Brain microvascular endothelial cell (primary cell): ENCODE measurements at regions not wholly inside any gene's neighbourhood (a gene's known extent, or its start where the extent isn't known, plus 50 kb on each side); places are given as distances from the start of the nearest gene placed in this dataset.
"Not testable (repeated sequence)": the region's sequence is repeated elsewhere in the genome, so short reads cannot be mapped to it uniquely, and the experiment has no call there.

Experiments
- DNase-seq: peaks from one replicate; pipeline ENCODE4 v3.0.0-alpha.2; 2020
- H3K27ac ChIP-seq: fragments of 250-450 bp; sonication (Bioruptor Pico); 2 replicates; pipeline ENCODE4 v1.5.1; 2020; ENCODE audit warnings: mild to moderate bottlenecking, moderate library complexity
- H3K27me3 ChIP-seq: fragments of 250-450 bp; sonication (Bioruptor Pico); replicated peaks from 2 replicates; pipeline ENCODE4 v1.5.1; 2020; ENCODE audit warnings: mild to moderate bottlenecking
- H3K36me3 ChIP-seq: fragments of 250-450 bp; sonication (Bioruptor Pico); replicated peaks from 2 replicates; pipeline ENCODE4 v1.5.1; 2020; ENCODE audit warnings: mild to moderate bottlenecking
- H3K4me3 ChIP-seq: 2 replicates; pipeline ENCODE4 v1.5.1; 2011; ENCODE audit warnings: low read depth, mild to moderate bottlenecking, control low read depth, low read length, moderate library complexity
- CTCF ChIP-seq: IDR thresholded peaks from 2 replicates; pipeline ENCODE4 v1.5.1; 2011; ENCODE audit warnings: low read depth, mild to moderate bottlenecking, moderate library complexity, low read length, control low read depth, inconsistent platforms; ENCODE audit errors: missing control alignments
- in situ Hi-C: cut with HindIII; loops from 2 replicates; pipeline ENCODE4 v1.10.0; 2017; ENCODE audit warnings: low sequenced_read_pairs, low pct_ligation_motif_present

GRCh38 chr4:112748352-112748878 lies 111.5 kb downstream of the LARP7 start:
- no peaks in the 10 kb centered on the region for H3K36me3 ChIP-seq
- no peak for TF ChIP-seq CTCF
- no peak overlapping the region for H3K4me3 ChIP-seq
- no peak overlapping the region for H3K27ac ChIP-seq
- DNase-seq, result no peak
- in situ Hi-C loops, result no loop called here
- no peaks in the 10 kb centered on the region for H3K27me3 ChIP-seq

- H3K27me3 ChIP-seq, H3K36me3 ChIP-seq, H3K27ac ChIP-seq, DNase-seq, H3K4me3 ChIP-seq, in situ Hi-C loops: not testable (repeated sequence)
Observed at GRCh38 chr4:112750749-112751148, 113.8 kb downstream of the LARP7 start.

GRCh38 chr4:112751447-112751846 lies 114.5 kb downstream of the LARP7 start:
- Histone ChIP-seq H3K27ac (no peak overlapping the region), H3K27me3 (no peaks in the 10 kb centered on the region), H3K36me3 (no peaks in the 10 kb centered on the region), H3K4me3 (no peak overlapping the region)
- no peak for DNase-seq
- in situ Hi-C loops, result no loop called here
- TF ChIP-seq CTCF, result no peak

- no peak for DNase-seq
- no peak overlapping the region for H3K27ac ChIP-seq
- no peak for TF ChIP-seq CTCF
- in situ Hi-C loops, result no loop called here
- H3K36me3 ChIP-seq, result no peaks in the 10 kb centered on the region
- no peak overlapping the region for H3K4me3 ChIP-seq
- no peaks in the 10 kb centered on the region for H3K27me3 ChIP-seq
Observed at GRCh38 chr4:112752061-112752460, 115.1 kb downstream of the LARP7 start.

- in situ Hi-C loops, result no loop called here
- H3K27ac ChIP-seq, result no peak overlapping the region
- no peaks in the 10 kb centered on the region for H3K36me3 ChIP-seq
- no peak for DNase-seq
- H3K4me3 ChIP-seq, result no peak overlapping the region
- TF ChIP-seq CTCF, result no peak
- no peaks in the 10 kb centered on the region for H3K27me3 ChIP-seq
Observed at GRCh38 chr4:112752510-112752909, 115.6 kb downstream of the LARP7 start.

- no peaks in the 10 kb centered on the region for H3K27me3 ChIP-seq
- H3K4me3 ChIP-seq, result no peak overlapping the region
- no peaks in the 10 kb centered on the region for H3K36me3 ChIP-seq
- H3K27ac ChIP-seq, result no peak overlapping the region
- no peak for DNase-seq
- no peak for TF ChIP-seq CTCF
- in situ Hi-C loops, result no loop called here
Observed at GRCh38 chr4:112753333-112753732, 116.4 kb downstream of the LARP7 start.
